ENCODE measurements at regions not wholly inside any gene's neighbourhood (a gene's known extent, or its start where the extent isn't known, plus 50 kb on each side); places are given as distances from the start of the nearest gene placed in this dataset.
A peak's percentile ranks its signal among the peaks of the same experiment; 100 is the strongest.

- no peak for TF ChIP-seq CTCF (IDR thresholded peaks at IDR 0.05)
- Histone ChIP-seq H3K27me3 (ENCODE audit: low read depth) (peaks cover 13% of the 10 kb centered on the region), H3K9me3 (no peaks in the 10 kb centered on the region), H3K36me3 (no peaks in the 10 kb centered on the region), H3K4me3 (peak overlapping the region; percentile 42), H3K27ac (no peak overlapping the region), H3K4me1 (no peaks in the 10 kb centered on the region)
- ATAC-seq: no peak
- no peak for DNase-seq
- intact Hi-C loops (cut with DNase I): no loop called here
Measured at GRCh38 chrX:125202591-125203248, 117.0 kb upstream of the TEX13C start.

GRCh38 chrX:125203365-125203736, 116.3 kb upstream of the TEX13C start:
- DNase-seq (no peak), ATAC-seq (peak in 1 of 2 donors; percentile 28)
- Histone ChIP-seq H3K9me3 (no peaks in the 10 kb centered on the region), H3K4me1 (no peaks in the 10 kb centered on the region), H3K27me3 (ENCODE audit: low read depth) (peaks cover 13% of the 10 kb centered on the region), H3K4me3 (peak overlapping the region; percentile 42), H3K36me3 (no peaks in the 10 kb centered on the region), H3K27ac (no peak overlapping the region)
- intact Hi-C loops (cut with DNase I): no loop called here
- TF ChIP-seq CTCF (IDR thresholded peaks at IDR 0.05): no peak

- Histone ChIP-seq H3K27ac (no peak overlapping the region), H3K36me3 (no peaks in the 10 kb centered on the region), H3K27me3 (ENCODE audit: low read depth) (peaks cover 13% of the 10 kb centered on the region), H3K9me3 (no peaks in the 10 kb centered on the region), H3K4me3 (peak overlapping the region; percentile 42), H3K4me1 (no peaks in the 10 kb centered on the region)
- ATAC-seq (peak; percentile 58 to 59), DNase-seq (peak; percentile 41)
- intact Hi-C loops (cut with DNase I): no loop called here
- no peak for TF ChIP-seq CTCF (IDR thresholded peaks at IDR 0.05)
Measured at GRCh38 chrX:125203737-125204578, 115.7 kb upstream of the TEX13C start.

GRCh38 chrX:125204681-125205132, 115.0 kb upstream of the TEX13C start:
- DNase-seq (no peak), ATAC-seq (peak in 1 of 2 donors; percentile 6)
- H3K4me1 ChIP-seq: no peaks in the 10 kb centered on the region
- no peak for TF ChIP-seq CTCF (IDR thresholded peaks at IDR 0.05)
- H3K36me3 ChIP-seq: no peaks in the 10 kb centered on the region
- intact Hi-C loops (cut with DNase I): no loop called here
- H3K9me3 ChIP-seq: no peaks in the 10 kb centered on the region
- peaks cover 13% of the 10 kb centered on the region for H3K27me3 ChIP-seq (ENCODE audit: low read depth)
- H3K4me3 ChIP-seq: peak overlapping the region; percentile 47
- H3K27ac ChIP-seq: no peak overlapping the region

GRCh38 chrX:125205133-125205917, 114.3 kb upstream of the TEX13C start:
- no peak overlapping the region for H3K27ac ChIP-seq
- no peaks in the 10 kb centered on the region for H3K36me3 ChIP-seq
- intact Hi-C loops (cut with DNase I): no loop called here
- H3K4me1 ChIP-seq: no peaks in the 10 kb centered on the region
- H3K27me3 ChIP-seq (ENCODE audit: low read depth): peaks cover 13% of the 10 kb centered on the region
- H3K9me3 ChIP-seq: no peaks in the 10 kb centered on the region
- TF ChIP-seq CTCF (IDR thresholded peaks at IDR 0.05): no peak
- DNase-seq: peak; percentile 37
- ATAC-seq: peak; percentile 40 to 61
- H3K4me3 ChIP-seq: peak overlapping the region; percentile 47
